ENCODE measurements at regions not wholly inside any gene's neighbourhood (a gene's known extent, or its start where the extent isn't known, plus 50 kb on each side); places are given as distances from the start of the nearest gene placed in this dataset.

DNA sequence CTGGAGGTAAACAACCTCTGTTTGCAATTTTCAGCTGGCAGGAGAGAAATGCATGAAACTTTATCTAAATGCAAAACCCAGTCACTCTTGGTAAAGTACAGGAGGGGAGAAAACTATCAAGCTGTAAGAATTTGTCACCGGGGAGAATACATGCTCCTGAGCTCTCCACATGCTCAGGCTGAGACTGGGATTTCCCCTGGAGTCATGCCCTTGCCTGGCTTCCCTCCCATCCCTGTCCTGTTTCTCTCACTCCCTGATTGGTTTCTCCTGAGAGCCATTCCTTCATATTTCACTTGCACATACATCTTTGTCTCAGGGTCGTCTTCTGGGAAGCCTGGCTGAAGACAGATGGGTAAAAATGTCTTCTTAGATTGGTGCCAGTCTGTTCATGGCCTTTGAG lies 52.9 kb upstream of the SPATS2L start:
- ATAC-seq = no peak

DNA sequence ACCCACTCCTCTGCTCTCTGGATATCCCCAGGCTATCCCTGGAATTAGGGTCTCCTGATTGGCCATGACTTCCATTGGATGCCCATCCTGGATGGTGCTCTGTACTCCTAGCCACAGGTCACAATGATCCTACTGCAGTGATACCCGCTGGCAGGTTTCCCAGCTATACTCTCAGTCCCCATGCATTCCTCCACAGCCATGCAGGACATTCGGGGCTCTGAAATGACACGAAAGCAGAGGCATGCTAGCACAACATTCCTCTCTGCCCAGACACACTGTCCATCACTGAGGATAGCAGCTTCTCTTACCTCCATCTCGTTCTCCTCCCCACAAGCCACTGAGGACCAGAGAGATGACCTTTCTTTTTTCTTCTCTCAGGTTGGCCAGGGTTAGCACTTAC lies 51.7 kb upstream of the SPATS2L start:
- H3K4me1 ChIP-seq = peaks cover 5 to 11% of the 10 kb centered on the region in 2 donors
- no peak for DNase-seq
- intact Hi-C loops (cut with DNase I; ENCODE audit: low total_unique reads) = no loop called here

More for the DNA sequence above, 52.9 kb upstream of the SPATS2L start:
- no peaks in the 10 kb centered on the region for H3K9me3 ChIP-seq
- H3K36me3 ChIP-seq = no peaks in the 10 kb centered on the region
- TF ChIP-seq POLR2A (IDR thresholded peaks at IDR 0.05) = no peak
- TF ChIP-seq, protein P1, sequence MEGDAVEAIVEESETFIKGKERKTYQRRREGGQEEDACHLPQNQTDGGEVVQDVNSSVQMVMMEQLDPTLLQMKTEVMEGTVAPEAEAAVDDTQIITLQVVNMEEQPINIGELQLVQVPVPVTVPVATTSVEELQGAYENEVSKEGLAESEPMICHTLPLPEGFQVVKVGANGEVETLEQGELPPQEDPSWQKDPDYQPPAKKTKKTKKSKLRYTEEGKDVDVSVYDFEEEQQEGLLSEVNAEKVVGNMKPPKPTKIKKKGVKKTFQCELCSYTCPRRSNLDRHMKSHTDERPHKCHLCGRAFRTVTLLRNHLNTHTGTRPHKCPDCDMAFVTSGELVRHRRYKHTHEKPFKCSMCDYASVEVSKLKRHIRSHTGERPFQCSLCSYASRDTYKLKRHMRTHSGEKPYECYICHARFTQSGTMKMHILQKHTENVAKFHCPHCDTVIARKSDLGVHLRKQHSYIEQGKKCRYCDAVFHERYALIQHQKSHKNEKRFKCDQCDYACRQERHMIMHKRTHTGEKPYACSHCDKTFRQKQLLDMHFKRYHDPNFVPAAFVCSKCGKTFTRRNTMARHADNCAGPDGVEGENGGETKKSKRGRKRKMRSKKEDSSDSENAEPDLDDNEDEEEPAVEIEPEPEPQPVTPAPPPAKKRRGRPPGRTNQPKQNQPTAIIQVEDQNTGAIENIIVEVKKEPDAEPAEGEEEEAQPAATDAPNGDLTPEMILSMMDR (IDR thresholded peaks at IDR 0.05 in 4 of 5, conservative IDR thresholded peaks at IDR 0.05 in 1 of 5) = no peak
- no peak overlapping the region for H3K27ac ChIP-seq
- H3K27me3 ChIP-seq = no peaks in the 10 kb centered on the region
- DNase-seq = no peak
- peaks cover 5 to 11% of the 10 kb centered on the region in 2 donors for H3K4me1 ChIP-seq
- in situ Hi-C loops (cut with MboI; ENCODE audit: low sequenced_read_pairs in 4 of 4) (no loop called here), intact Hi-C loops (cut with DNase I; ENCODE audit: low total_unique reads) (no loop called here)
- no peak overlapping the region for H3K4me3 ChIP-seq

DNA sequence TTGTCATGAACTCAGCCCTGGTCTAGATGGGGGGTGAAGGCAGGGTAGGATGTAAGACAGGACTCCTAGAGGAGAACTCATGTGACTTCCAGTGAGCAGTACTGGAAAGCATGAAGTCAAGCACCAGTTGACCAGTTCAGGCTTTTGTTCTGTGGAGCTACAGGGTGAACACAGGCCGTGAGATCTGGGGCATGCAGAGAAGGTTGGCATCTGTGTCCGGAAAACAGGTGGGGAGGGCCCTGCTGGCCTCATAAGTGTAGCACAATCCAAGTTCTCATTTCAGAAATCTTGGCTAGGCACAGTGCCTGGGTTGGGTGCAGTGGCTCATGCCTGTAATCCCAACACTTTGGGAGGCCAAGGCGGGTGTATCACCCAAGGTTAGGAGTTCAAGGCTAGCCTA lies 50.9 kb upstream of the SPATS2L start:
- no peak for TF ChIP-seq POLR2A (IDR thresholded peaks at IDR 0.05)
- TF ChIP-seq, protein P1 (IDR thresholded peaks at IDR 0.05 in 4 of 5, conservative IDR thresholded peaks at IDR 0.05 in 1 of 5) = no peak
- no peak overlapping the region for H3K27ac ChIP-seq
- DNase-seq (peak in 1 of 2 donors; percentile 18), ATAC-seq (peak; percentile 28 to 55)
- no peak overlapping the region for H3K4me3 ChIP-seq
- intact Hi-C loops (cut with DNase I; ENCODE audit: low total_unique reads) (no loop called here), in situ Hi-C loops (cut with MboI; ENCODE audit: low sequenced_read_pairs in 4 of 4) (no loop called here)
- H3K4me1 ChIP-seq = peaks cover 5 to 11% of the 10 kb centered on the region in 2 donors
- no peaks in the 10 kb centered on the region for H3K27me3 ChIP-seq
- no peaks in the 10 kb centered on the region for H3K36me3 ChIP-seq
- no peaks in the 10 kb centered on the region for H3K9me3 ChIP-seq

More for the DNA sequence above, 51.7 kb upstream of the SPATS2L start:
- no peak overlapping the region for H3K27ac ChIP-seq
- no peaks in the 10 kb centered on the region for H3K27me3 ChIP-seq
- no peak for ATAC-seq
- no peak overlapping the region for H3K4me3 ChIP-seq
- no peaks in the 10 kb centered on the region for H3K9me3 ChIP-seq
- TF ChIP-seq POLR2A (IDR thresholded peaks at IDR 0.05) = no peak
- H3K36me3 ChIP-seq = no peaks in the 10 kb centered on the region
- in situ Hi-C loops (cut with MboI; ENCODE audit: low sequenced_read_pairs in 4 of 4) = no loop called here
